ENCODE measurements at regions not wholly inside any gene's neighbourhood (a gene's known extent, or its start where the extent isn't known, plus 50 kb on each side); places are given as distances from the start of the nearest gene placed in this dataset.

DNA sequence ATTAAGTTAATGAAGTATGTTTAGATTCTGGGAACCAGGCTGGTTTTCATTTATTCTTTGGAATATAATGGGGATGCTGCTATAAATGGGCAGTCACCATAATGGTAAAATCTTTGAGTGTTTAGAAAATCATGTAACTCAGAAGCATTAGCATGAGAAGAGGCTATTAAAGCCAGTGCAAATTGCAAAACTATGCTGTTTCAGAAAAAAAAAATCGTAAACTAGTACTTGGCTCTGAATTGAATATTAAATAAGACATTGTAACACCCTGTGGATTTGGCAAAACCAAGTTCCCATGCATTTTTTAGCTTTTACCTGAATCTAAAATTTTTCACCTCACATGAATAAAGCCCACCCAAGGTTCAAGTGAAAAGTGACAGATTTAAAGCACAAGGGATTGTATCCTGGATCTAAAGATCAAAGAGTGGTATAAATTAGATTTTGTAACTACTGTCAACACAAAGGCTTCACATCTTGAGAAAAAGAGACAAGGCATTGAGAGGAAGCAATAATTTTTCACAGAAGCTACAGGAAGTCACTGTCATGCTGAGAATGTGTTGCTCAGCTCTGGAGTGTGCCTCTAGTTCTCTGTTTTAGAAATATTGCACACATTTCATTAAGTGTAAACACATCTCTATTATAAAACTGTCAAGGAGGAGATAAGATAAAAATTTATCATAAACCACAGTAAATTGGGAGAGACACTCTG, 142.2 kb downstream of the ABCA8 start:
- FAIRE-seq (peak; percentile 19), DNase-seq (peak in 3 of 5 donors; percentile 14 to 92 (median 88))
- no peak overlapping the region for H3K9ac ChIP-seq (ENCODE audit: low read length in 3 of 3)
- TF ChIP-seq, protein P1, sequence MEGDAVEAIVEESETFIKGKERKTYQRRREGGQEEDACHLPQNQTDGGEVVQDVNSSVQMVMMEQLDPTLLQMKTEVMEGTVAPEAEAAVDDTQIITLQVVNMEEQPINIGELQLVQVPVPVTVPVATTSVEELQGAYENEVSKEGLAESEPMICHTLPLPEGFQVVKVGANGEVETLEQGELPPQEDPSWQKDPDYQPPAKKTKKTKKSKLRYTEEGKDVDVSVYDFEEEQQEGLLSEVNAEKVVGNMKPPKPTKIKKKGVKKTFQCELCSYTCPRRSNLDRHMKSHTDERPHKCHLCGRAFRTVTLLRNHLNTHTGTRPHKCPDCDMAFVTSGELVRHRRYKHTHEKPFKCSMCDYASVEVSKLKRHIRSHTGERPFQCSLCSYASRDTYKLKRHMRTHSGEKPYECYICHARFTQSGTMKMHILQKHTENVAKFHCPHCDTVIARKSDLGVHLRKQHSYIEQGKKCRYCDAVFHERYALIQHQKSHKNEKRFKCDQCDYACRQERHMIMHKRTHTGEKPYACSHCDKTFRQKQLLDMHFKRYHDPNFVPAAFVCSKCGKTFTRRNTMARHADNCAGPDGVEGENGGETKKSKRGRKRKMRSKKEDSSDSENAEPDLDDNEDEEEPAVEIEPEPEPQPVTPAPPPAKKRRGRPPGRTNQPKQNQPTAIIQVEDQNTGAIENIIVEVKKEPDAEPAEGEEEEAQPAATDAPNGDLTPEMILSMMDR (IDR thresholded peaks at IDR 0.05; ENCODE audit: borderline replicate concordance, extremely low read depth, insufficient read depth), result no peak
- intact Hi-C loops (cut with DNase I), result no loop called here
- H3K36me3 ChIP-seq (ENCODE audit: control insufficient read depth in 2 of 3, insufficient read depth in 3 of 3, low read length in 3 of 3), result no peaks in the 10 kb centered on the region
- H3K4me1 ChIP-seq (ENCODE audit: control insufficient read depth in 2 of 3, insufficient read depth in 2 of 3, low read depth in 1 of 3, low read length in 3 of 3), result no peaks in the 10 kb centered on the region
- H3K4me3 ChIP-seq (ENCODE audit: low read length in 3 of 3), result no peak overlapping the region
- no peaks in the 10 kb centered on the region for H3K27me3 ChIP-seq (ENCODE audit: control insufficient read depth, insufficient read depth, low read length)
- H3K9me3 ChIP-seq (ENCODE audit: control insufficient read depth in 2 of 3, insufficient read depth in 1 of 3, low read length in 3 of 3), result peaks cover 0 to 5% (median 0%) of the 10 kb centered on the region in 3 donors
- no peak overlapping the region for H3K27ac ChIP-seq (ENCODE audit: low read depth in 2 of 2, low read length in 2 of 2)

GRCh38 chr17:68809148-68809547, 146.0 kb downstream of the ABCA8 start:
- no peak for DNase-seq
- no peaks in the 10 kb centered on the region for H3K4me1 ChIP-seq (ENCODE audit: control insufficient read depth in 2 of 3, insufficient read depth in 2 of 3, low read depth in 1 of 3, low read length in 3 of 3)
- no peaks in the 10 kb centered on the region for H3K27me3 ChIP-seq (ENCODE audit: control insufficient read depth, insufficient read depth, low read length)
- intact Hi-C loops (cut with DNase I), result no loop called here
- TF ChIP-seq, protein P1 (IDR thresholded peaks at IDR 0.05; ENCODE audit: borderline replicate concordance, extremely low read depth, insufficient read depth), result no peak
- H3K27ac ChIP-seq (ENCODE audit: low read depth in 2 of 2, low read length in 2 of 2), result peak overlapping the region in 1 of 2 donors; percentile 10
- H3K36me3 ChIP-seq (ENCODE audit: control insufficient read depth in 2 of 3, insufficient read depth in 3 of 3, low read length in 3 of 3), result no peaks in the 10 kb centered on the region
- no peak for FAIRE-seq
- H3K4me3 ChIP-seq (ENCODE audit: low read length in 3 of 3), result no peak overlapping the region
- H3K9me3 ChIP-seq (ENCODE audit: control insufficient read depth in 2 of 3, insufficient read depth in 1 of 3, low read length in 3 of 3), result peaks cover 0 to 5% (median 0%) of the 10 kb centered on the region in 3 donors
- H3K9ac ChIP-seq (ENCODE audit: low read length in 3 of 3), result no peak overlapping the region

DNA sequence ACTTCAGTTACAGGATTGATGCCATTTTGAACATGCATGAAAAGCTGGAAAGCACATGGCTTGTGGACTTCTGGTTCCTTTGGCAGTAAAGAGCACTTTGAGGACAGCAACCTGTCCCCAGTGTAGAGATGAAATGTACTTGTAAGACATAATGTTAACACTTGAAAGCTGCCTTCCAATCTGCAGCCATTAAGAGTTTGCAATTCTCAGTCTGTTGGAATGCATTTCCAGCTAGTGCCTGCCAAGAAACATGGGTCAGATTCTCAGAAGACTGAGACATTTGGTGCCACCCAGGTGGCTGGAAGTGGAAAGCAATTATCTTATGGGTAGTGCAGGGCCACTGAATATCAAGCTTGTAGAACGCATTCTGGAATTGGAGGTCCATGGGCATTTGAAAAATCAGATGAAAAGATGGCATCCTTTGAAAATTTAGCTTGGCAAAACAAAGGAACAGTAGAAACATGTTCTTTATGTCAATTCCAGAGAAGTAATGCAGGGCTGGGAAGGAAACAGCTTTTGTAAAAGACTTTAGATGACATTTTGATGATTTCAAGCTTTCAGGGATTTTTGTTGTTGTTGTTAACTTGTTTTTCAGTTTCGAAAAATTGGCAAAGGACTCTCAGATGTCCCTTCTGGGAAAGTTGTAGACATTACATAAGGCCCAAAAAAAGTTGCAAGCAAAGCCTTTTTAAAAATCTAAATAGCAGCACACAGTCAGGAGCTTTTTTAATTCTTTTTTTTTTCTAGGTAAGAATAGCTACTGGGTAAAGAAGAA, 147.0 kb downstream of the ABCA8 start:
- FAIRE-seq, result no peak

More for the DNA sequence above, 147.0 kb downstream of the ABCA8 start:
- TF ChIP-seq, protein P1 (IDR thresholded peaks at IDR 0.05; ENCODE audit: borderline replicate concordance, extremely low read depth, insufficient read depth), result no peak
- Histone ChIP-seq H3K9me3 (ENCODE audit: control insufficient read depth in 2 of 3, insufficient read depth in 1 of 3, low read length in 3 of 3) (peaks cover 0 to 5% (median 0%) of the 10 kb centered on the region in 3 donors), H3K4me3 (ENCODE audit: low read length in 3 of 3) (no peak overlapping the region), H3K9ac (ENCODE audit: low read length in 3 of 3) (no peak overlapping the region), H3K36me3 (ENCODE audit: control insufficient read depth in 2 of 3, insufficient read depth in 3 of 3, low read length in 3 of 3) (no peaks in the 10 kb centered on the region), H3K27me3 (ENCODE audit: control insufficient read depth, insufficient read depth, low read length) (no peaks in the 10 kb centered on the region), H3K4me1 (ENCODE audit: control insufficient read depth in 2 of 3, insufficient read depth in 2 of 3, low read depth in 1 of 3, low read length in 3 of 3) (no peaks in the 10 kb centered on the region), H3K27ac (ENCODE audit: low read depth in 2 of 2, low read length in 2 of 2) (no peak overlapping the region)
- DNase-seq, result peak in 1 of 5 donors; percentile 68
- intact Hi-C loops (cut with DNase I), result no loop called here

Measured in kidney (tissue), 13 donors.